ENCODE measurements at regions not wholly inside any gene's neighbourhood (a gene's known extent, or its start where the extent isn't known, plus 50 kb on each side); places are given as distances from the start of the nearest gene placed in this dataset.
"Not testable (repeated sequence)": the region's sequence is repeated elsewhere in the genome, so short reads cannot be mapped to it uniquely, and the experiment has no call there.

GRCh38 chr18:9000733-9001132 is 101.8 kb upstream of the NDUFV2 start:
- no peak overlapping the region for H3K27ac ChIP-seq (ENCODE audit: low read depth, low read length)
- H3K27ac Mint-ChIP-seq (ENCODE audit: unreplicated experiment): no peak overlapping the region

GRCh38 chr18:9001209-9001608 is 101.3 kb upstream of the NDUFV2 start:
- H3K27me3 Mint-ChIP-seq (ENCODE audit: low read depth, unreplicated experiment): no peaks in the 10 kb centered on the region
- Histone ChIP-seq H3K4me2 (ENCODE audit: low read length) (no peak overlapping the region), H3K4me1 (ENCODE audit: insufficient read depth, low read length) (peaks cover 10% of the 10 kb centered on the region), H3K27ac (ENCODE audit: low read depth, low read length) (no peak overlapping the region), H2AFZ (ENCODE audit: low read depth, low read length) (peak overlapping the region; percentile 54), H3K36me3 (ENCODE audit: insufficient read depth, low read length) (no peaks in the 10 kb centered on the region), H3K9me3 (ENCODE audit: insufficient read depth, low read depth, low read length) (no peaks in the 10 kb centered on the region), H3K4me3 (ENCODE audit: insufficient read depth, low read depth, low read length) (no peak overlapping the region), H3K79me2 (ENCODE audit: insufficient read depth, low read length) (no peaks in the 10 kb centered on the region), H3K9ac (ENCODE audit: low read length) (no peak overlapping the region), H4K20me1 (ENCODE audit: insufficient read depth, low read length) (no peaks in the 10 kb centered on the region), H3K27me3 (ENCODE audit: insufficient read depth, low read length) (no peaks in the 10 kb centered on the region)
- no peak overlapping the region for H3K4me3 Mint-ChIP-seq (ENCODE audit: unreplicated experiment)
- no peaks in the 10 kb centered on the region for H3K36me3 Mint-ChIP-seq (ENCODE audit: low read depth, unreplicated experiment)
- H3K27ac Mint-ChIP-seq (ENCODE audit: unreplicated experiment): no peak overlapping the region
- no peak for FAIRE-seq
- DNase-seq (ENCODE audit: low read depth): peak; percentile 70
- TF ChIP-seq CTCF (IDR thresholded peaks at IDR 0.05; ENCODE audit: insufficient read depth, low read depth, low read length): no peak
- TF ChIP-seq EZH2 (IDR thresholded peaks at IDR 0.05; ENCODE audit: insufficient read depth, low read length): no peak
- H3K4me1 Mint-ChIP-seq (ENCODE audit: low read depth, unreplicated experiment): peaks cover 7% of the 10 kb centered on the region
- peaks cover 4% of the 10 kb centered on the region for H3K9me3 Mint-ChIP-seq (ENCODE audit: unreplicated experiment)

More at GRCh38 chr18:9000733-9001132, 101.8 kb upstream of the NDUFV2 start:
- Histone ChIP-seq H3K9me3 (ENCODE audit: insufficient read depth, low read depth, low read length) (no peaks in the 10 kb centered on the region), H3K4me3 (ENCODE audit: insufficient read depth, low read depth, low read length) (no peak overlapping the region), H3K27me3 (ENCODE audit: insufficient read depth, low read length) (no peaks in the 10 kb centered on the region), H3K79me2 (ENCODE audit: insufficient read depth, low read length) (no peaks in the 10 kb centered on the region), H3K36me3 (ENCODE audit: insufficient read depth, low read length) (no peaks in the 10 kb centered on the region), H2AFZ (ENCODE audit: low read depth, low read length) (no peak overlapping the region), H3K9ac (ENCODE audit: low read length) (no peak overlapping the region), H4K20me1 (ENCODE audit: insufficient read depth, low read length) (no peaks in the 10 kb centered on the region), H3K4me2 (ENCODE audit: low read length) (no peak overlapping the region), H3K4me1 (ENCODE audit: insufficient read depth, low read length) (peaks cover 10% of the 10 kb centered on the region)
- TF ChIP-seq EZH2 (IDR thresholded peaks at IDR 0.05; ENCODE audit: insufficient read depth, low read length) (no peak), CTCF (IDR thresholded peaks at IDR 0.05; ENCODE audit: insufficient read depth, low read depth, low read length) (no peak)
- Mint-ChIP-seq H3K4me1 (ENCODE audit: low read depth, unreplicated experiment) (peaks cover 7% of the 10 kb centered on the region), H3K4me3 (ENCODE audit: unreplicated experiment) (no peak overlapping the region), H3K27me3 (ENCODE audit: low read depth, unreplicated experiment) (no peaks in the 10 kb centered on the region), H3K9me3 (ENCODE audit: unreplicated experiment) (peaks cover 4% of the 10 kb centered on the region), H3K36me3 (ENCODE audit: low read depth, unreplicated experiment) (no peaks in the 10 kb centered on the region)
- no peak for DNase-seq (ENCODE audit: low read depth)
- no peak for FAIRE-seq

- Mint-ChIP-seq H3K36me3 (ENCODE audit: low read depth, unreplicated experiment) (no peaks in the 10 kb centered on the region), H3K27me3 (ENCODE audit: low read depth, unreplicated experiment) (no peaks in the 10 kb centered on the region), H3K4me3 (ENCODE audit: unreplicated experiment) (no peak overlapping the region), H3K27ac (ENCODE audit: unreplicated experiment) (no peak overlapping the region), H3K9me3 (ENCODE audit: unreplicated experiment) (peaks cover 6% of the 10 kb centered on the region), H3K4me1 (ENCODE audit: low read depth, unreplicated experiment) (peaks cover 7% of the 10 kb centered on the region)
- Histone ChIP-seq H3K27ac (ENCODE audit: low read depth, low read length) (no peak overlapping the region), H2AFZ (ENCODE audit: low read depth, low read length) (no peak overlapping the region), H3K4me3 (ENCODE audit: insufficient read depth, low read depth, low read length) (no peak overlapping the region), H3K4me2 (ENCODE audit: low read length) (no peak overlapping the region), H3K79me2 (ENCODE audit: insufficient read depth, low read length) (no peaks in the 10 kb centered on the region), H4K20me1 (ENCODE audit: insufficient read depth, low read length) (no peaks in the 10 kb centered on the region), H3K27me3 (ENCODE audit: insufficient read depth, low read length) (no peaks in the 10 kb centered on the region), H3K9ac (ENCODE audit: low read length) (no peak overlapping the region), H3K36me3 (ENCODE audit: insufficient read depth, low read length) (no peaks in the 10 kb centered on the region), H3K9me3 (ENCODE audit: insufficient read depth, low read depth, low read length) (no peaks in the 10 kb centered on the region), H3K4me1 (ENCODE audit: insufficient read depth, low read length) (peaks cover 8% of the 10 kb centered on the region)
- TF ChIP-seq CTCF (IDR thresholded peaks at IDR 0.05; ENCODE audit: insufficient read depth, low read depth, low read length) (no peak), EZH2 (IDR thresholded peaks at IDR 0.05; ENCODE audit: insufficient read depth, low read length) (no peak)
- FAIRE-seq: no peak
- no peak for DNase-seq (ENCODE audit: low read depth)
Measured at GRCh38 chr18:9003406-9004100, 98.9 kb upstream of the NDUFV2 start.

- not testable (repeated sequence) for H3K4me3 ChIP-seq (ENCODE audit: insufficient read depth, low read depth, low read length); H3K27me3 ChIP-seq (ENCODE audit: insufficient read depth, low read length); H2AFZ ChIP-seq (ENCODE audit: low read depth, low read length); FAIRE-seq; H3K9me3 ChIP-seq (ENCODE audit: insufficient read depth, low read depth, low read length); H3K9me3 Mint-ChIP-seq (ENCODE audit: unreplicated experiment); H3K4me2 ChIP-seq (ENCODE audit: low read length); DNase-seq (ENCODE audit: low read depth); H3K27me3 Mint-ChIP-seq (ENCODE audit: low read depth, unreplicated experiment); H3K27ac Mint-ChIP-seq (ENCODE audit: unreplicated experiment); H3K9ac ChIP-seq (ENCODE audit: low read length); H3K4me1 Mint-ChIP-seq (ENCODE audit: low read depth, unreplicated experiment); H3K36me3 ChIP-seq (ENCODE audit: insufficient read depth, low read length); H3K4me3 Mint-ChIP-seq (ENCODE audit: unreplicated experiment); H3K27ac ChIP-seq (ENCODE audit: low read depth, low read length); H3K4me1 ChIP-seq (ENCODE audit: insufficient read depth, low read length); H3K36me3 Mint-ChIP-seq (ENCODE audit: low read depth, unreplicated experiment); H4K20me1 ChIP-seq (ENCODE audit: insufficient read depth, low read length); H3K79me2 ChIP-seq (ENCODE audit: insufficient read depth, low read length)
Measured at GRCh38 chr18:9004308-9004707, 98.2 kb upstream of the NDUFV2 start.
